ENCODE measurements at regions not wholly inside any gene's neighbourhood (a gene's known extent, or its start where the extent isn't known, plus 50 kb on each side); places are given as distances from the start of the nearest gene placed in this dataset.

- DNase-seq (ENCODE audit: extremely low read depth, low read depth) = no peak
Observed at GRCh38 chr18:75928706-75929105, 501.2 kb upstream of the SMIM21 start.

- no peak for DNase-seq (ENCODE audit: extremely low read depth, low read depth)
Observed at GRCh38 chr18:75927791-75928190, 500.3 kb upstream of the SMIM21 start.

DNA sequence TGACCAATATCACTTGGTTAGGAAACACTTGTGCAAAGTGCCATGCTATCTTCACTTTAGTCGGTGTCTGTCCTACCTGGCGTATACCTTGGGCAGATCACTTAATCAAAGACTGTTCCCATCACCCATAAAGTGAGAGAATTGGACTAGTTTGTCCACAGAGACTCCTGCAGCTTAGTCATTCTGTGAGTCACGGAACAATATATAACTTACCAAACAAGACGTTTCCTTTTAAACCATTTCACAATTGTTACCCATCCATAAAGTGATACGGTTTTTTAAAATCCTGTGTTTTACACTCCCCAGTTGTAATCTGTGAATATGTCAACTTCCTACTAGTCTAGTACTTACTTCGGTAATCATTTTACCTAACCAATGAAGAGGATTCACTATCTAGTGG is 499.3 kb upstream of the SMIM21 start:
- DNase-seq (ENCODE audit: extremely low read depth, low read depth) = no peak

DNA sequence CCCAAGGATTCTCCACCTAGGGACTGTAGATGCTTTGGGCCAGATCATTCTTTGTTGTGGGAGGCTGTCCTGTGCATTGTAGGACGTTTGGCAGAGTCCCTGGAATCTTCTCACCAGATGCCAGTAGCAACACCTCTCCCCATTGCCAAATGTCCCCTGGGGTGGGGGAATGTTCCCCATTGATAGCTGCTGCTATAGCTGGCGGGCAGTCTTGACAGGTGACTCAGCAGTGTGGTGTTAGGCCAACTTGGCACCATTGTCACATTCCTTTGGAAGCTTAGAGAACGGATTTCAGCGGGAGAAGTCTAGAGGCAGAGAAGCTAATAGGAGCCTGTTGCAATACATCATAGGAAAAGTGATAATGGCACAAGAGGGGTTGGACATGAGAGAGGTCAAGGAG is 495.7 kb upstream of the SMIM21 start:
- DNase-seq (ENCODE audit: extremely low read depth, low read depth) = peak; percentile 4

DNA sequence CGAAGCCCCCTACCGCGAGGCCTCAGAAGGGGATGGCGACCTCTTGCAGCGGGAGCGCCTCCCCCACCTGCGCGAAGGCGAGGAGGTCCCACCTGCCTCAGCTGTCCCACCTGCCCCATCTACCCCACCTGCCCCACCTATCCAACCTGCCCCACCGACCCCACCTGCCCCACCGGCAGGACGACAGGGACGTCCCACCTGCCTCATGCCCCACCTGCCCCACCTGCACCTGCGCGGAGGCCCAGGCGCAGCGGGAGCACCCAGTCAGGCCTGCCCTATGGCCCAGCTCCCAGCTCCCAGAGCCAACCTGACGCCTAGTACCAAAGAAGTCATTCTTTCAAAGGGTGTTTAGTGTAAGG is 489.1 kb upstream of the SMIM21 start:
- no peak for DNase-seq (ENCODE audit: extremely low read depth, low read depth)

DNA sequence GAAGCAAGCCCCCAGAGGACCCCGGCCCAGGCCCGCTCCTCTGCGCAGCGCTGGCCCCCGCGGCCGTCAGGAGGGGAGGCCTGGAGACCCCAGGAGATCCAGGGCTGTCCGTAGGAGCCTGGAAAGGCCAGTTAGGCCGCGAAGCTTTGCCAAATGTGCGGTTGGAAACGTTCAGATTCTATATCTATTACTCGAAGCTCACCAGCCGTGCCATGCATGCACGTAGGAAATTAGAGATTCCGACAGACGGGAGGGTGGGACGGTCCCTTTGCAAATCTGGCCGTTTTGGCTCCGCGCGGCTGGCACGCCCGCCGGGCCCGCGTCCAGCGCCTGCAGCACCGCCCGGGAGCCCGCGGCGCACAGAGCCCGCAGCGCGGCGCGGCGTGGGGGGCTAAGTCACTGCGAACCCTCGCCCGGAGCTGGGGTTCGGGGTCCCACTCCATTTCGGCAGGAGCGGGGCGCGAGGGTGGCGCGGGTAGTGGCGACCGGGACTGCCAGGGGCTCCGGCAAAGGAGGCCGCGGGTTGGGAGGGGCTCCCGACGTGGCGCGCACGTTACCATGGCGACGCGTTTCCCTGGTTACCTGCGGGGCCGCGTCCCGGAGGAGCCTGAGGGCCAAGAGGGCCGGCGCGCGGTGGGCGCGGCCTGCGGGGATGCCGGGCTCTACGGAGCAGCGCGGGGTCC is 488.6 kb upstream of the SMIM21 start:
- no peak for DNase-seq (ENCODE audit: extremely low read depth, low read depth)

GRCh38 chr18:75912829-75913228 is 485.3 kb upstream of the SMIM21 start:
- no peak for DNase-seq (ENCODE audit: extremely low read depth, low read depth)

GRCh38 chr18:75904416-75904815 is 476.9 kb upstream of the SMIM21 start:
- no peak for DNase-seq (ENCODE audit: extremely low read depth, low read depth)

DNA sequence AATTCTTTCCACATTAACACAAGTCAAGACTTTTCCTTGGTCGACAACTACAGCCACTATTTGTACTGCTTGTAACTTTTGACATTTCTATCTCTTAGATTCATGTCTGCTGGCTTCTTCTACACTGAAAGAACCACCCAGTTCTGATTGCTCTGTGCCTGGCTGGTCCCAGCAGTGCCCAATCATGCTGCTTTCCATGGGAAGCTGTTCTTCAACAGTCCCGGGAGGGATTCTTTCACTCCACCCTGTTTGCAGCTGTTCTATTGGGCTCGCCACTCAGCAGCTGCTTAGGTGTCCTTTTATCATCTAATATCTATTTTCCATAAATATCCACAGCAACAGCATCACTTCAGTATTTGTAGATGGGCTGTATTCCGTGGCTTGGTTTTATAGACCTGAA is 471.1 kb upstream of the SMIM21 start:
- DNase-seq (ENCODE audit: extremely low read depth, low read depth) = no peak

DNA sequence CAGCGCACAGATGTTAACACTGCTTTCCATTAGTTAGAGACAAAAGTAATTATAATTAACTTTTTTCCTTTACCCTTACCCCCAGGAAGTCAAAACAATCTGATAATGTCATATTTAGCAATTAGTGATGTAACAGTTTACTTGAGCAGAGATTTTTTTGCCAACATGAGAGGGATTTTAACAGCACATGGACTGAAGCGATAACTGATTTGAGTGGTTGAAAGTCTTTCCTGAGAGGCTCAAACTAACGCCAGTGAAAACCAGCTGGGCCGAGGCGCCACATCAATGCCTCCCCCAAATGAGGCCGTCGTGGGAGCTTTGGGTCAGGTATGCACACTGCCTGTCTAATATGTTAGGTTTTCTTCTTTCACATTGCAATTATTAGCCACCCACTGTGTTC is 469.9 kb upstream of the SMIM21 start:
- DNase-seq (ENCODE audit: extremely low read depth, low read depth) = no peak

GRCh38 chr18:75896865-75897264 is 469.4 kb upstream of the SMIM21 start:
- DNase-seq (ENCODE audit: extremely low read depth, low read depth) = no peak

DNA sequence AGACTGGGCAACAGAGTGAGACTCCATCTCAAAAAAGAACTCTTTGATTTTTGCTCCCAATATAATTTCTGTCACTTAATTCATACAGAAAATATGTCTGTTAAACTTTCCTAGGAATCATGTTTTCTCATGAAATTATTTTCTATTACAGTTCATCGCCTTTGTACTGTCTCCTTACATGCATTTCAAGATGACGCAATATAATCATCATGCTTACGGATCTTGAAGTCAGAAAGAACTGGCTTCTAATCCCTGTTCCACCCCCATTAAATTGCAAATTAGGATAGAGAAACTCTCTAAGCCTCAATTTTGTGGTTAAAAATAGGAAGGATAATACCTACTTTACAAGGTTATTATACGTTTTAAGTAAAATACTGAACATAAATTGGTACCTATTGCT is 467.6 kb upstream of the SMIM21 start:
- no peak for DNase-seq (ENCODE audit: extremely low read depth, low read depth)

DNA sequence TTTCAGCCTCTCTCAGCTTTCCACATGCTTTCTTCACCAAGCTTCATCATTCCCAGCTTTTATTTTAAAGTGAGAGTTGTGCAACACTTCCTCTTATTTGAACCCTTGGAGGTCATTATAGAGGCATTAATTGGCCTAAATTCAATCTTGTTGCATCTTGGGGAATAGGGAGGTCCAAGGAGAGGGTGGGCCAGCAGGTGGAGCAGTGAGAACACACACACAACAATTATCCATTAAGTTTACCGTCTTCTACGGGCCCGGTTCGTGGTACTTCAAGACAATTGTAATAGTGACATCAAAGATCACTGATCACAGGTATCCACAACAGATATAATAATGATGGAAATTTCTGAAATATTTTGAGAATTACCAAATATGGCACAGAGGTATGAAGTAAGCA is 457.2 kb upstream of the SMIM21 start:
- no peak for DNase-seq (ENCODE audit: extremely low read depth, low read depth)

GRCh38 chr18:75880925-75881504 is 453.5 kb upstream of the SMIM21 start:
- DNase-seq (ENCODE audit: extremely low read depth, low read depth) = no peak

DNA sequence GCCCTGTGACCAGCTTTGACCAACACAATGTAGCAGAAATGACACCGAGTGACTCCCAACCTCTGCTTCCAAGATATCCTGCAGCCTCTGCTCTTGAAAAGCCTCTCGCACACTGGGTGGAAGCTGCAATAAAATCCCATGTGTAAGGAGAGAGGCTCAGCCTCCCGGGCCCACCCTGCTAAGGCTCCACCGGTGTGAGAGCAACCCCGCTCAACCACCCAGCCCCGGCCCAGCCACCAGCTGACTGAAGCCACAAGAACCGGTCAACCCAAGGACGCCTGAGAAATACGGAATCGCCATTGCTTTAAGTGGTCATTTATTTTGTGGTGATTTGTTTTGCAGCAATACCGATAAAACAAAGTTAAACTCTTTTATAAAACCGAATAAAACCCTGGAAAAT is 452.8 kb upstream of the SMIM21 start:
- DNase-seq (ENCODE audit: extremely low read depth, low read depth) = no peak

- DNase-seq (ENCODE audit: extremely low read depth, low read depth) = no peak
Observed at GRCh38 chr18:75879196-75879595, 451.7 kb upstream of the SMIM21 start.

GRCh38 chr18:75875559-75875958 is 448.1 kb upstream of the SMIM21 start:
- no peak for DNase-seq (ENCODE audit: extremely low read depth, low read depth)

GRCh38 chr18:75874401-75875089 is 447.0 kb upstream of the SMIM21 start:
- no peak for DNase-seq (ENCODE audit: extremely low read depth, low read depth)

DNA sequence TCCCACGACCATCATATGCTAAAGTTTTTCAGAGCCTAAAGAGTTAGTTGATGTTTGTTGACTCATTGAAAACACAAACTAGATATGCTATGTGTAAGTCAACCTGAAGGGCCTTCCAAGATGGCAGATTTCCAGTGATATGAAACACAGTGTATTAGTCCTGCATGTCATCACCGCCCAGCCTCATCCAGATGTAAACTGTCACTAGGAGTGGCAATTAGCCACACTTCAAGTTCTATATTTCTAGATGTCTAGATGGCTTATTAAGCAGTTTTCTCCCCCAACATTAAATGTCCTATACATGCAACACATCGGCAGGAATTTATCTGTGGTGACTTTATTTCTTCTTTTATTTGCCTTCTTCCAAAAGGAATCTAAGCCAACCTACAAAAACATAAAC is 444.1 kb upstream of the SMIM21 start:
- DNase-seq (ENCODE audit: extremely low read depth, low read depth) = no peak

- DNase-seq (ENCODE audit: extremely low read depth, low read depth) = no peak
Observed at GRCh38 chr18:75869162-75869561, 441.7 kb upstream of the SMIM21 start.

DNA sequence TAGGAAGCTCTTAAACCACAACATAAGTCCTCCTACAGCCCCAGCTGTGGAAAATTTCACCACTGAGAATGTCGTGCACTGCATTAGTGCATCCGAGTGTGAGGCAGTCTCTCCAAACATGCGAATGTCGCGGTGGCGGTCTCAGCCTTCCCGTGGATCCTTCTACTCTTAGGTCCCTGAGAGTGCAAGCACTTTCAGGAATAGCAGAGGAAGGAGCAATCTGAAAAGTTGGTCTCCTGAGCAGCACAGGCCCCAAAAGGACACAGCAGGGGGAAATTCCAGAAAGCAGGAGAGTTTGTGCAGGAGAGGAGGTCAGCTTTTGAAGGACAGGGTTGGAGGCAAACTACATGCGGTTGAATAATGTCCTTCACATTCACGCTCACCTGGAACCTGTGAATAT is 440.5 kb upstream of the SMIM21 start:
- DNase-seq (ENCODE audit: extremely low read depth, low read depth) = no peak

- no peak for DNase-seq (ENCODE audit: extremely low read depth, low read depth)
Observed at GRCh38 chr18:75865639-75866038, 438.1 kb upstream of the SMIM21 start.
